IMR-90 (cell line): ENCODE measurements at regions not wholly inside any gene's neighbourhood (a gene's known extent, or its start where the extent isn't known, plus 50 kb on each side); places are given as distances from the start of the nearest gene placed in this dataset.
A peak's percentile ranks its signal among the peaks of the same experiment; 100 is the strongest.

Experiments used
- ATAC-seq: fragments of 200-7000 bp; cut with Tn5 transposase; 2 replicates; pipeline ENCODE4 v1.9.1; 2020; ENCODE audit warnings: low read depth, mild to moderate bottlenecking, moderate library complexity
- BruUV-seq: library from RNA; stranded (reverse); fragments of 400-500 nt; replicated peaks from 2 replicates; lab custom pipeline; 2021; lab: Mats Ljungman, UMichigan
- CTCF ChIA-PET: fragments of 300-600 bp; formaldehyde crosslinking; extraction: SDS; loops from one replicate; lab custom pipeline; 2021; ENCODE audit warnings: antibody characterized with exemption; lab: Yijun Ruan, JAX
- POLR2A ChIA-PET: fragments of 300-600 bp; sonication (Branson Sonifier 250); formaldehyde crosslinking; loops from one replicate; lab custom pipeline; 2022; ENCODE audit warnings: antibody characterized with exemption; ENCODE audit not compliant: unreplicated experiment; lab: Charles Lee
- DNase-seq: peaks from one replicate; pipeline ENCODE4 v3.0.0; 2013
- H2AFZ ChIP-seq: replicated peaks from 2 replicates; pipeline ENCODE3; 2013; ENCODE audit warnings: low read length, mild to moderate bottlenecking; ENCODE audit not compliant: poor library complexity
- H2AK5ac ChIP-seq: 2 replicates; pipeline ENCODE4 v1.6.1; 2013; ENCODE audit warnings: low read depth, low read length, inconsistent platforms
- H2AK9ac ChIP-seq: replicated peaks from 2 replicates; pipeline ENCODE3; 2013; ENCODE audit warnings: mild to moderate bottlenecking, low read depth, low read length, moderate library complexity; ENCODE audit not compliant: poor library complexity
- H2BK120ac ChIP-seq: 2 replicates; pipeline ENCODE4 v1.6.1; 2013; ENCODE audit warnings: low read depth, low read length, inconsistent platforms
- H2BK15ac ChIP-seq: 3 replicates; pipeline ENCODE4 v1.6.1; 2013; ENCODE audit warnings: low read depth, low read length, inconsistent platforms
- H2BK20ac ChIP-seq: 2 replicates; pipeline ENCODE4 v1.6.1; 2013; ENCODE audit warnings: low read depth, mild to moderate bottlenecking, inconsistent platforms, low read length, moderate library complexity
- H2BK5ac ChIP-seq: 2 replicates; pipeline ENCODE4 v1.6.1; 2013; ENCODE audit warnings: mild to moderate bottlenecking, low read depth, low read length, inconsistent platforms; ENCODE audit not compliant: poor library complexity, severe bottlenecking
- H3K14ac ChIP-seq: replicated peaks from 2 replicates; pipeline ENCODE4 v1.6.1; 2013; ENCODE audit warnings: low read depth, low read length, inconsistent platforms
- H3K18ac ChIP-seq: 2 replicates; pipeline ENCODE4 v1.6.1; 2013; ENCODE audit warnings: low read depth, low read length, control low read depth
- H3K23ac ChIP-seq: 2 replicates; pipeline ENCODE4 v1.6.1; 2013; ENCODE audit warnings: low read depth, low read length, inconsistent platforms
- H3K27ac ChIP-seq: 2 replicates; pipeline ENCODE4 v1.5.1; 2013; ENCODE audit warnings: mild to moderate bottlenecking, control low read depth, low read length; ENCODE audit not compliant: insufficient read depth
- H3K27me3 ChIP-seq: 2 replicates; pipeline ENCODE4 v1.6.1; 2013; ENCODE audit warnings: low read length; ENCODE audit not compliant: control insufficient read depth, insufficient read depth
- H3K36me3 ChIP-seq: 2 replicates; pipeline ENCODE4 v1.6.1; 2013; ENCODE audit warnings: low read length, mixed read lengths; ENCODE audit not compliant: control insufficient read depth, insufficient read depth
- H3K4ac ChIP-seq: 2 replicates; pipeline ENCODE4 v1.6.1; 2013; ENCODE audit warnings: low read depth, low read length, inconsistent platforms
- H3K4me1 ChIP-seq: 2 replicates; pipeline ENCODE4 v1.6.1; 2013; ENCODE audit warnings: low read length, mixed read lengths; ENCODE audit not compliant: control insufficient read depth, insufficient read depth
- H3K4me2 ChIP-seq: 2 replicates; pipeline ENCODE4 v1.6.1; 2013; ENCODE audit warnings: low read depth, mild to moderate bottlenecking, control low read depth, low read length, moderate library complexity
- H3K4me3 ChIP-seq: 2 replicates; pipeline ENCODE4 v1.5.1; 2013; ENCODE audit warnings: low read depth, mild to moderate bottlenecking, control low read depth, low read length, moderate library complexity; ENCODE audit not compliant: insufficient read depth
- H3K56ac ChIP-seq: 2 replicates; pipeline ENCODE4 v1.6.1; 2013; ENCODE audit warnings: low read length, inconsistent platforms; ENCODE audit not compliant: insufficient read depth; ENCODE audit errors: extremely low read depth
- H3K79me1 ChIP-seq, 2 experiments: 2 replicates each; pipeline ENCODE4 v1.6.1; 2013; ENCODE audit warnings: low read length in 2 of 2, inconsistent platforms in 1 of 2, low read depth in 1 of 2
- H3K9ac ChIP-seq: 2 replicates; pipeline ENCODE4 v1.6.1; 2013; ENCODE audit warnings: low read depth, low read length, control low read depth
- H3K9me1 ChIP-seq: 2 replicates; pipeline ENCODE4 v1.6.1; 2013; ENCODE audit warnings: low read length, inconsistent platforms; ENCODE audit not compliant: insufficient read depth
- H3K9me3 ChIP-seq: 2 replicates; pipeline ENCODE4 v1.6.1; 2013; ENCODE audit warnings: low read length; ENCODE audit not compliant: control insufficient read depth, insufficient read depth
- H4K20me1 ChIP-seq: 2 replicates; pipeline ENCODE4 v1.6.1; 2013; ENCODE audit warnings: low read length, inconsistent platforms; ENCODE audit not compliant: insufficient read depth
- H4K5ac ChIP-seq: 2 replicates; pipeline ENCODE4 v1.6.1; 2013; ENCODE audit warnings: mild to moderate bottlenecking, low read depth, low read length, control low read depth
- H4K8ac ChIP-seq, 2 experiments: 2 replicates each; pipeline ENCODE4 v1.6.1; 2013; ENCODE audit warnings: low read depth in 2 of 2, low read length in 2 of 2, control low read depth in 1 of 2, inconsistent platforms in 1 of 2
- H4K91ac ChIP-seq: 2 replicates; pipeline ENCODE4 v1.6.1; 2013; ENCODE audit warnings: low read depth, low read length, inconsistent platforms; ENCODE audit not compliant: insufficient read depth
- MAFK ChIP-seq: IDR thresholded peaks from 2 replicates; pipeline ENCODE4 v1.6.1; 2012; ENCODE audit warnings: low read depth, low read length, improper control_type of control experiment
- RCOR1 ChIP-seq: IDR thresholded peaks from 2 replicates; pipeline ENCODE4 v1.6.1; 2012; ENCODE audit warnings: mild to moderate bottlenecking, low read length, improper control_type of control experiment; ENCODE audit not compliant: insufficient replicate concordance
- dilution Hi-C: fragments of 300-500 bp; cut with HindIII; formaldehyde crosslinking; loops from one replicate; pipeline ENCODE4 v1.14.3; 2018; ENCODE audit warnings: low sequenced_read_pairs; ENCODE audit not compliant: unreplicated experiment
- in situ Hi-C: fragments of 300-500 bp; cut with MboI; formaldehyde crosslinking; loops from 3 replicates; pipeline ENCODE4 v1.14.3; 2019; ENCODE audit warnings: low sequenced_read_pairs, inconsistent platforms, mixed read lengths
- intact Hi-C: fragments of 100-400 bp; cut with micrococcal nuclease; formaldehyde crosslinking; loops from 2 replicates; pipeline ENCODE4 v1.10.0; 2022

DNA sequence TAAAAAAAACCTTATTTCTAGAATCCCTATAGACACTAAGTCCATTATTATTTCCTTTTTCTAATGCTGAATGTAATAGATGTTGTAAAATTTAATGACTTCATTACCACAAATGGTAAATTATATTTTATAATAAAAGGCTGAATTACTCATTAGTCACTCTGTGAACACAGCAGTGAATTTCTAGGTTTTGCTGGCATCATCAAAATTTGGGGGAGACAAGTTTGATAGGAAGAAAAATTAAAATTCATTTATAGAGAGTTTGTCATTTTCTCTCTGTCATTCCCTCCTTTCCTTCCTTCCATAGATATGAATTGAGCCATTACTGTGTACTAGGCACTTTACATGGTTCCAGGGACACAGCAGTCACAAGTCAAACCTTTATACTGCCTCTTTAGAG, 340.9 kb downstream of the TRIB2 start:
- H2AK9ac ChIP-seq = no peak overlapping the region
- H3K79me1 ChIP-seq = no peaks in the 10 kb centered on the region
- H3K23ac ChIP-seq = no peak overlapping the region
- no peak overlapping the region for H4K5ac ChIP-seq
- H2AK5ac ChIP-seq = no peak overlapping the region
- no peak overlapping the region for H3K27ac ChIP-seq
- in situ Hi-C loops = no loop called here
- TF ChIP-seq RCOR1 (no peak), MAFK (peak; percentile 52)
- H2BK15ac ChIP-seq = no peak overlapping the region
- no peak overlapping the region for H3K4ac ChIP-seq
- H2BK20ac ChIP-seq = no peak overlapping the region
- no TSS peak for BruUV-seq
- no peak overlapping the region for H4K91ac ChIP-seq
- H4K20me1 ChIP-seq = no peaks in the 10 kb centered on the region
- intact Hi-C loops = no loop called here
- no peaks in the 10 kb centered on the region for H3K9me3 ChIP-seq
- H3K14ac ChIP-seq = no peak overlapping the region
- H3K27me3 ChIP-seq = peaks cover 3% of the 10 kb centered on the region; the same call in 1 of the 2 replicates
- H2AFZ ChIP-seq = no peak overlapping the region
- dilution Hi-C loops = no loop called here
- no peak overlapping the region for H2BK120ac ChIP-seq
- H2BK5ac ChIP-seq = no peak overlapping the region
- no peak overlapping the region for H3K56ac ChIP-seq
- ATAC-seq = no peak
- H3K9ac ChIP-seq = no peak overlapping the region
- ChIA-PET CTCF (no interaction called here), POLR2A (no interaction called here)
- no peak overlapping the region for H3K4me2 ChIP-seq
- H3K36me3 ChIP-seq = no peaks in the 10 kb centered on the region
- no peak overlapping the region for H3K4me3 ChIP-seq
- H4K8ac ChIP-seq = no peak overlapping the region
- no peak for DNase-seq
- H3K9me1 ChIP-seq = no peaks in the 10 kb centered on the region
- H3K18ac ChIP-seq = no peak overlapping the region
- no peaks in the 10 kb centered on the region for H3K4me1 ChIP-seq
